ENCODE measurements at regions not wholly inside any gene's neighbourhood (a gene's known extent, or its start where the extent isn't known, plus 50 kb on each side); places are given as distances from the start of the nearest gene placed in this dataset.

- FAIRE-seq = no peak
- BruUV-seq (replicated peaks) = no TSS peak
- ATAC-seq = no peak
These were observed 82.7 kb upstream of the NAA35 start for GRCh38 chr9:85858056-85858750.

GRCh38 chr9:85859765-85860164, 81.2 kb upstream of the NAA35 start:
- no peaks in the 10 kb centered on the region for H3K4me1 ChIP-seq (ENCODE audit: insufficient read depth, low read length)
- no TSS peak for BruUV-seq (replicated peaks)
- CTCF ChIA-PET (ENCODE audit: low intra/inter-chr PET ratio, low total read pairs) = no interaction called here
- in situ Hi-C loops (cut with HindIII; ENCODE audit: extremely low pct_ligation_motif_present, low pct_unique_long_range_greater_than_20kb) = no loop called here
- WGBS (ENCODE audit: low lambda C conversion rate) = 92% methylated on average over 1 of the region's 1 CpG
- H3K9me3 ChIP-seq (ENCODE audit: low read length) = no peaks in the 10 kb centered on the region
- no peaks in the 10 kb centered on the region for H3K27me3 ChIP-seq (ENCODE audit: control insufficient read depth in 1 of 2, insufficient read depth in 2 of 2, low read length in 2 of 2)
- no peak for FAIRE-seq
- no peak for DNase-seq (ENCODE audit: low spot score)
- no peak for ATAC-seq
- H2AFZ ChIP-seq (ENCODE audit: low read length) = no peak overlapping the region
- no peaks in the 10 kb centered on the region for H4K20me1 ChIP-seq (ENCODE audit: insufficient read depth, low read length)
- intact Hi-C loops (cut with micrococcal nuclease; ENCODE audit: unreplicated experiment) = no loop called here
- H3K36me3 ChIP-seq (replicated peaks in 1 of 2; ENCODE audit: control insufficient read depth in 1 of 2, insufficient read depth in 2 of 2, low read length in 2 of 2) = no peaks in the 10 kb centered on the region
- no peak overlapping the region for H3K4me3 ChIP-seq (replicated peaks in 1 of 3; ENCODE audit: insufficient read depth in 1 of 3, low read depth in 2 of 3, low read length in 3 of 3)
- no peak overlapping the region for H3K4me2 ChIP-seq (ENCODE audit: low read depth, low read length)
- no peak overlapping the region for H3K27ac ChIP-seq (ENCODE audit: extremely low read length, insufficient read depth, low read length)
- POLR2A ChIA-PET = no interaction called here
- no peaks in the 10 kb centered on the region for H3K79me2 ChIP-seq (ENCODE audit: insufficient read depth, low read length)
- no peak overlapping the region for H3K9ac ChIP-seq (ENCODE audit: insufficient read depth, low read depth, low read length)
- TF ChIP-seq ZNF577 (CRISPR knock-in tag; IDR thresholded peaks at IDR 0.05; ENCODE audit: borderline replicate concordance, low read depth) (no peak), SRF (IDR thresholded peaks at IDR 0.05; ENCODE audit: low read depth, low read length) (no peak), ZMAT3 (CRISPR knock-in tag; conservative IDR thresholded peaks at IDR 0.05) (no peak), TFDP2 (CRISPR knock-in tag; IDR thresholded peaks at IDR 0.05) (no peak), ZNF367 (CRISPR knock-in tag; IDR thresholded peaks at IDR 0.05; ENCODE audit: borderline replicate concordance) (no peak), CBX1 (IDR thresholded peaks at IDR 0.05; ENCODE audit: low read depth) (no peak), ZSCAN29 (CRISPR knock-in tag; conservative IDR thresholded peaks at IDR 0.05) (no peak), ZMYM3 (CRISPR knock-in tag; IDR thresholded peaks at IDR 0.05) (no peak)
- TF ChIP-seq, protein P1, sequence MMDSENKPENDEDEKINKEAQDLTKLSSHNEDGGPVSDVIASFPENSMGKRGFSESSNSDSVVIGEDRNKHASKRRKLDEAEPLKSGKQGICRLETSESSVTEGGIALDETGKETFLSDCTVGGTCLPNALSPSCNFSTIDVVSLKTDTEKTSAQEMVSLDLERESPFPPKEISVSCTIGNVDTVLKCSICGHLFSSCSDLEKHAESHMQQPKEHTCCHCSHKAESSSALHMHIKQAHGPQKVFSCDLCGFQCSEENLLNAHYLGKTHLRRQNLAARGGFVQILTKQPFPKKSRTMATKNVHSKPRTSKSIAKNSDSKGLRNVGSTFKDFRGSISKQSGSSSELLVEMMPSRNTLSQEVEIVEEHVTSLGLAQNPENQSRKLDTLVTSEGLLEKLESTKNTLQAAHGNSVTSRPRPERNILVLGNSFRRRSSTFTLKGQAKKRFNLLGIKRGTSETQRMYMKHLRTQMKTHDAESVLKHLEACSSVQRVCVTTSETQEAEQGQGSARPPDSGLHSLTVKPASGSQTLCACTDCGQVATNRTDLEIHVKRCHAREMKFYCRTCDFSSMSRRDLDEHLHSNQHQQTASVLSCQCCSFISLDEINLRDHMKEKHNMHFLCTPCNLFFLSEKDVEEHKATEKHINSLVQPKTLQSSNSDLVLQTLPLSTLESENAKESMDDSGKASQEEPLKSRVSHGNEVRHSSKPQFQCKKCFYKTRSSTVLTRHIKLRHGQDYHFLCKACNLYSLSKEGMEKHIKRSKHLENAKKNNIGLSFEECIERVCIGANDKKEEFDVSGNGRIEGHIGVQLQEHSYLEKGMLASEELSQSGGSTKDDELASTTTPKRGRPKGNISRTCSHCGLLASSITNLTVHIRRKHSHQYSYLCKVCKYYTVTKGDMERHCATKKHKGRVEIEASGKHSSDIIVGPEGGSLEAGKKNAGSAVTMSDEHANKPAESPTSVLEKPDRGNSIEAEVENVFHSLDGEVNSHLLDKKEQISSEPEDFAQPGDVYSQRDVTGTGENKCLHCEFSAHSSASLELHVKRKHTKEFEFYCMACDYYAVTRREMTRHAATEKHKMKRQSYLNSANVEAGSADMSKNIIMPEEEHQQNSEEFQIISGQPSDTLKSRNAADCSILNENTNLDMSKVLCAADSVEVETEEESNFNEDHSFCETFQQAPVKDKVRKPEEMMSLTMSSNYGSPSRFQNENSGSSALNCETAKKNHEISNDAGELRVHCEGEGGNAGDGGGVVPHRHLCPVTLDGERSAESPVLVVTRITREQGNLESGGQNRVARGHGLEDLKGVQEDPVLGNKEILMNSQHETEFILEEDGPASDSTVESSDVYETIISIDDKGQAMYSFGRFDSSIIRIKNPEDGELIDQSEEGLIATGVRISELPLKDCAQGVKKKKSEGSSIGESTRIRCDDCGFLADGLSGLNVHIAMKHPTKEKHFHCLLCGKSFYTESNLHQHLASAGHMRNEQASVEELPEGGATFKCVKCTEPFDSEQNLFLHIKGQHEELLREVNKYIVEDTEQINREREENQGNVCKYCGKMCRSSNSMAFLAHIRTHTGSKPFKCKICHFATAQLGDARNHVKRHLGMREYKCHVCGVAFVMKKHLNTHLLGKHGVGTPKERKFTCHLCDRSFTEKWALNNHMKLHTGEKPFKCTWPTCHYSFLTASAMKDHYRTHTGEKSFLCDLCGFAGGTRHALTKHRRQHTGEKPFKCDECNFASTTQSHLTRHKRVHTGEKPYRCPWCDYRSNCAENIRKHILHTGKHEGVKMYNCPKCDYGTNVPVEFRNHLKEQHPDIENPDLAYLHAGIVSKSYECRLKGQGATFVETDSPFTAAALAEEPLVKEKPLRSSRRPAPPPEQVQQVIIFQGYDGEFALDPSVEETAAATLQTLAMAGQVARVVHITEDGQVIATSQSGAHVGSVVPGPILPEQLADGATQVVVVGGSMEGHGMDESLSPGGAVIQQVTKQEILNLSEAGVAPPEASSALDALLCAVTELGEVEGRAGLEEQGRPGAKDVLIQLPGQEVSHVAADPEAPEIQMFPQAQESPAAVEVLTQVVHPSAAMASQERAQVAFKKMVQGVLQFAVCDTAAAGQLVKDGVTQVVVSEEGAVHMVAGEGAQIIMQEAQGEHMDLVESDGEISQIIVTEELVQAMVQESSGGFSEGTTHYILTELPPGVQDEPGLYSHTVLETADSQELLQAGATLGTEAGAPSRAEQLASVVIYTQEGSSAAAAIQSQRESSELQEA (CRISPR knock-in tag; IDR thresholded peaks at IDR 0.05; ENCODE audit: not compliant biosample characterization) = no peak

More at GRCh38 chr9:85858056-85858750, 82.7 kb upstream of the NAA35 start:
- no peak for TF ChIP-seq ZNF251 (CRISPR knock-in tag; IDR thresholded peaks at IDR 0.05)
- no peak for TF ChIP-seq ZNF33A (CRISPR knock-in tag; IDR thresholded peaks at IDR 0.05; ENCODE audit: borderline replicate concordance)
- ChIA-PET POLR2A (no interaction called here), CTCF (ENCODE audit: low intra/inter-chr PET ratio, low total read pairs) (no interaction called here)
- Histone ChIP-seq H3K4me1 (ENCODE audit: insufficient read depth, low read length) (no peaks in the 10 kb centered on the region), H3K9ac (ENCODE audit: insufficient read depth, low read depth, low read length) (no peak overlapping the region), H3K27me3 (ENCODE audit: control insufficient read depth in 1 of 2, insufficient read depth in 2 of 2, low read length in 2 of 2) (no peaks in the 10 kb centered on the region), H3K4me3 (replicated peaks in 1 of 3; ENCODE audit: insufficient read depth in 1 of 3, low read depth in 2 of 3, low read length in 3 of 3) (no peak overlapping the region), H3K9me3 (ENCODE audit: low read length) (no peaks in the 10 kb centered on the region), H3K36me3 (replicated peaks in 1 of 2; ENCODE audit: control insufficient read depth in 1 of 2, insufficient read depth in 2 of 2, low read length in 2 of 2) (no peaks in the 10 kb centered on the region), H3K4me2 (ENCODE audit: low read depth, low read length) (no peak overlapping the region), H3K79me2 (ENCODE audit: insufficient read depth, low read length) (no peaks in the 10 kb centered on the region), H4K20me1 (ENCODE audit: insufficient read depth, low read length) (no peaks in the 10 kb centered on the region), H2AFZ (ENCODE audit: low read length) (no peak overlapping the region), H3K27ac (ENCODE audit: extremely low read length, insufficient read depth, low read length) (no peak overlapping the region)
- in situ Hi-C loops (cut with HindIII; ENCODE audit: extremely low pct_ligation_motif_present, low pct_unique_long_range_greater_than_20kb) (no loop called here), intact Hi-C loops (cut with micrococcal nuclease; ENCODE audit: unreplicated experiment) (no loop called here)
- DNase-seq (ENCODE audit: low spot score) = no peak
- WGBS (ENCODE audit: low lambda C conversion rate) = 84% methylated on average over 5 of the region's 5 CpGs
